Caco-2 (cell line): ENCODE measurements at regions not wholly inside any gene's neighbourhood (a gene's known extent, or its start where the extent isn't known, plus 50 kb on each side); places are given as distances from the start of the nearest gene placed in this dataset.
"Not testable (repeated sequence)": the region's sequence is repeated elsewhere in the genome, so short reads cannot be mapped to it uniquely, and the experiment has no call there.

ENCODE experiments used
- BruUV-seq: library from RNA; stranded (reverse); fragments of 400-500 nt; replicated peaks from 2 replicates; lab custom pipeline; 2021; lab: Mats Ljungman, UMichigan
- CTCF ChIA-PET: fragments of 300-600 bp; sonication (Branson Sonifier 250); formaldehyde crosslinking; loops from one replicate; lab custom pipeline; 2022; ENCODE audit warnings: antibody characterized with exemption; lab: Charles Lee
- POLR2A ChIA-PET: fragments of 300-600 bp; sonication (Branson Sonifier 250); formaldehyde crosslinking; loops from one replicate; lab custom pipeline; 2022; ENCODE audit warnings: antibody characterized with exemption; lab: Charles Lee
- DNase-seq, 2 experiments: peaks; one replicate each; pipeline versions ENCODE4 v3.0.0 to v3.0.0-alpha.2; 2020 to 2022
- H3K27me3 ChIP-seq: replicated peaks from 2 replicates; pipeline ENCODE4 v1.6.0; 2011; ENCODE audit warnings: low read length; ENCODE audit not compliant: control insufficient read depth, insufficient read depth
- H3K36me3 ChIP-seq: 2 replicates; pipeline ENCODE4 v1.5.1; 2011; ENCODE audit warnings: low read length; ENCODE audit not compliant: control insufficient read depth, insufficient read depth
- H3K4me1 ChIP-seq: fragments of 250-450 bp; sonication (Bioruptor Pico); 2 replicates; pipeline ENCODE4 v1.5.1; 2020; ENCODE audit warnings: mild to moderate bottlenecking
- H3K4me3 ChIP-seq: 2 replicates; pipeline ENCODE4 v1.5.1; 2011; ENCODE audit warnings: low read depth, mild to moderate bottlenecking, control low read depth, low read length
- H3K9me3 ChIP-seq: fragments of 250-450 bp; sonication (Bioruptor Pico); 2 replicates; pipeline ENCODE4 v1.5.1; 2020; ENCODE audit warnings: mild to moderate bottlenecking, moderate library complexity
- H3K27ac Mint-ChIP-seq: one replicate; pipeline ENCODE4 v1.8.0; 2022; ENCODE audit warnings: mixed read lengths; ENCODE audit not compliant: unreplicated experiment
- H3K27me3 Mint-ChIP-seq: one replicate; pipeline ENCODE4 v1.8.0; 2022; ENCODE audit warnings: mixed read lengths; ENCODE audit not compliant: insufficient read depth, unreplicated experiment
- H3K36me3 Mint-ChIP-seq: one replicate; pipeline ENCODE4 v1.8.0; 2022; ENCODE audit warnings: mild to moderate bottlenecking, mixed read lengths; ENCODE audit not compliant: insufficient read depth, unreplicated experiment
- H3K4me1 Mint-ChIP-seq: one replicate; pipeline ENCODE4 v1.8.0; 2022; ENCODE audit warnings: low read depth, mixed read lengths; ENCODE audit not compliant: unreplicated experiment
- H3K4me3 Mint-ChIP-seq: one replicate; pipeline ENCODE4 v1.8.0; 2022; ENCODE audit warnings: mild to moderate bottlenecking, moderate library complexity, mixed read lengths; ENCODE audit not compliant: unreplicated experiment
- H3K9me3 Mint-ChIP-seq: one replicate; pipeline ENCODE4 v1.8.0; 2022; ENCODE audit warnings: mixed read lengths; ENCODE audit not compliant: unreplicated experiment
- CTCF ChIP-seq, 2 experiments: fragments of 200-600 bp in 1 of 2; IDR thresholded peaks; 1 replicate in 1 of 2; 2 replicates in 1 of 2; pipeline versions ENCODE4 v1.5.1 to v1.8.0; 2011 to 2022; ENCODE audit warnings: antibody characterized with exemption in 1 of 2, control low read depth in 1 of 2, inconsistent platforms in 1 of 2, low read depth in 1 of 2, low read length in 1 of 2, mild to moderate bottlenecking in 1 of 2, moderate library complexity in 1 of 2; ENCODE audit not compliant: insufficient read depth in 1 of 2, severe bottlenecking in 1 of 2, unreplicated experiment in 1 of 2
- intact Hi-C: fragments of 100-400 bp; cut with micrococcal nuclease; formaldehyde crosslinking; loops from one replicate; pipeline ENCODE4 v1.10.0; 2022; ENCODE audit not compliant: unreplicated experiment

GRCh38 chr17:6928193-6928592 is 67.7 kb upstream of the ALOX12 start:
- H3K4me3 Mint-ChIP-seq: no peak overlapping the region

GRCh38 chr17:6930749-6931148 is 65.1 kb upstream of the ALOX12 start:
- no peak for DNase-seq
- ChIA-PET POLR2A (no interaction called here), CTCF (no interaction called here)
- Mint-ChIP-seq H3K27ac (no peak overlapping the region), H3K4me3 (no peak overlapping the region), H3K27me3 (peaks cover 12% of the 10 kb centered on the region), H3K9me3 (no peaks in the 10 kb centered on the region), H3K4me1 (no peaks in the 10 kb centered on the region), H3K36me3 (no peaks in the 10 kb centered on the region)
- Histone ChIP-seq H3K27me3 (no peaks in the 10 kb centered on the region), H3K36me3 (no peaks in the 10 kb centered on the region), H3K4me3 (no peak overlapping the region), H3K9me3 (no peaks in the 10 kb centered on the region), H3K4me1 (no peaks in the 10 kb centered on the region)
- TF ChIP-seq CTCF (IDR thresholded peaks at IDR 0.05; ENCODE audit: insufficient read depth in 1 of 2, low read depth in 1 of 2, low read length in 1 of 2, severe bottlenecking in 1 of 2, unreplicated experiment in 1 of 2): no peak
- intact Hi-C loops: no loop called here
- no TSS peak for BruUV-seq

More at GRCh38 chr17:6928193-6928592, 67.7 kb upstream of the ALOX12 start:
- no peak overlapping the region for H3K4me3 ChIP-seq
- no peaks in the 10 kb centered on the region for H3K27me3 ChIP-seq
- Mint-ChIP-seq H3K27ac (no peak overlapping the region), H3K36me3 (no peaks in the 10 kb centered on the region), H3K9me3 (no peaks in the 10 kb centered on the region), H3K4me1 (no peaks in the 10 kb centered on the region), H3K27me3 (peaks cover 12% of the 10 kb centered on the region)
- ChIA-PET POLR2A (no interaction called here), CTCF (no interaction called here)
- intact Hi-C loops: no loop called here
- no peaks in the 10 kb centered on the region for H3K9me3 ChIP-seq
- no peak for DNase-seq
- no peaks in the 10 kb centered on the region for H3K4me1 ChIP-seq
- no TSS peak for BruUV-seq
- no peaks in the 10 kb centered on the region for H3K36me3 ChIP-seq
- no peak for TF ChIP-seq CTCF (IDR thresholded peaks at IDR 0.05; ENCODE audit: insufficient read depth in 1 of 2, low read depth in 1 of 2, low read length in 1 of 2, severe bottlenecking in 1 of 2, unreplicated experiment in 1 of 2)

- BruUV-seq, H3K4me3 Mint-ChIP-seq, H3K27ac Mint-ChIP-seq, CTCF ChIA-PET, H3K36me3 Mint-ChIP-seq, intact Hi-C loops, H3K27me3 Mint-ChIP-seq, H3K4me3 ChIP-seq, DNase-seq, H3K4me1 ChIP-seq, POLR2A ChIA-PET, H3K4me1 Mint-ChIP-seq, H3K36me3 ChIP-seq, H3K27me3 ChIP-seq, H3K9me3 ChIP-seq, H3K9me3 Mint-ChIP-seq: not testable (repeated sequence)
Observed at GRCh38 chr17:6934544-6934943, 61.3 kb upstream of the ALOX12 start.
